HEK293 (cell line): ENCODE measurements at regions not wholly inside any gene's neighbourhood (a gene's known extent, or its start where the extent isn't known, plus 50 kb on each side); places are given as distances from the start of the nearest gene placed in this dataset.

Source experiments
- BCL6B ChIP-seq: fragments of 450-650 bp; formaldehyde crosslinking; IDR thresholded peaks from 2 replicates; pipeline ENCODE4 v1.5.1; 2017; ENCODE audit warnings: missing biosample characterization, missing genetic modification characterization
- GLI2 ChIP-seq: fragments of 450-650 bp; formaldehyde crosslinking; IDR thresholded peaks from 2 replicates; pipeline ENCODE4; 2017; ENCODE audit warnings: missing biosample characterization, missing genetic modification characterization, low read depth, borderline replicate concordance
- KLF17 ChIP-seq: fragments of 450-650 bp; formaldehyde crosslinking; IDR thresholded peaks from 2 replicates; pipeline ENCODE4 v1.5.1; 2016; ENCODE audit warnings: missing biosample characterization, missing genetic modification characterization
- KLF7 ChIP-seq: fragments of 450-650 bp; formaldehyde crosslinking; IDR thresholded peaks from 2 replicates; pipeline ENCODE4 v1.5.1; 2016; ENCODE audit warnings: missing biosample characterization, missing genetic modification characterization, borderline replicate concordance
- PATZ1 ChIP-seq: fragments of 450-650 bp; formaldehyde crosslinking; IDR thresholded peaks from 2 replicates; pipeline ENCODE4 v1.5.1; 2016; ENCODE audit warnings: missing biosample characterization, missing genetic modification characterization
- PBX3 ChIP-seq: sonication (generic); formaldehyde crosslinking; IDR thresholded peaks from 2 replicates; pipeline ENCODE4 v1.8.1; 2022; ENCODE audit warnings: mild to moderate bottlenecking, moderate library complexity, missing genetic modification reagents
- REPIN1 ChIP-seq: fragments of 450-650 bp; formaldehyde crosslinking; IDR thresholded peaks from 2 replicates; pipeline ENCODE4 v1.5.1; 2017; ENCODE audit warnings: missing biosample characterization, missing genetic modification characterization, low read depth
- SCRT2 ChIP-seq: fragments of 450-650 bp; formaldehyde crosslinking; IDR thresholded peaks from 2 replicates; pipeline ENCODE4 v1.5.1; 2016; ENCODE audit warnings: missing biosample characterization, missing genetic modification characterization
- SP7 ChIP-seq: fragments of 450-650 bp; formaldehyde crosslinking; IDR thresholded peaks from 2 replicates; pipeline ENCODE4 v1.5.1; 2016; ENCODE audit warnings: missing biosample characterization, missing genetic modification characterization
- TCF7L2 ChIP-seq: IDR thresholded peaks from 2 replicates; pipeline ENCODE4 v1.6.1; 2011; ENCODE audit warnings: low read depth, mild to moderate bottlenecking, inconsistent platforms, low read length, moderate library complexity, borderline replicate concordance
- ZBTB11 ChIP-seq: fragments of 450-650 bp; formaldehyde crosslinking; conservative IDR thresholded peaks from 2 replicates; pipeline ENCODE4 v1.5.1; 2016; ENCODE audit warnings: low read depth, missing biosample characterization, missing genetic modification characterization
- ZFHX2 ChIP-seq: fragments of 450-650 bp; formaldehyde crosslinking; conservative IDR thresholded peaks from 2 replicates; pipeline ENCODE4 v1.5.1; 2016; ENCODE audit warnings: missing biosample characterization, missing genetic modification characterization
- ZIC2 ChIP-seq: fragments of 450-650 bp; formaldehyde crosslinking; IDR thresholded peaks from 2 replicates; pipeline ENCODE4 v1.5.1; 2016; ENCODE audit warnings: missing biosample characterization, missing genetic modification characterization
- ZNF146 ChIP-seq: fragments of 450-650 bp; formaldehyde crosslinking; IDR thresholded peaks from 2 replicates; pipeline ENCODE4 v1.5.1; 2016; ENCODE audit warnings: missing biosample characterization, missing genetic modification characterization
- ZNF169 ChIP-seq: fragments of 450-650 bp; formaldehyde crosslinking; IDR thresholded peaks from 2 replicates; pipeline ENCODE4 v1.5.1; 2016; ENCODE audit warnings: missing biosample characterization, missing genetic modification characterization
- ZNF19 ChIP-seq: fragments of 450-650 bp; formaldehyde crosslinking; IDR thresholded peaks from 2 replicates; pipeline ENCODE4; 2016; ENCODE audit warnings: missing biosample characterization, missing genetic modification characterization, low read depth
- ZNF214 ChIP-seq: fragments of 450-650 bp; formaldehyde crosslinking; IDR thresholded peaks from 2 replicates; pipeline ENCODE4 v1.5.1; 2017; ENCODE audit warnings: missing biosample characterization, mild to moderate bottlenecking, missing genetic modification characterization, borderline replicate concordance
- ZNF23 ChIP-seq: fragments of 450-650 bp; formaldehyde crosslinking; IDR thresholded peaks from 2 replicates; pipeline ENCODE4 v1.5.1; 2016; ENCODE audit warnings: missing biosample characterization, missing genetic modification characterization, borderline replicate concordance
- ZNF350 ChIP-seq: fragments of 450-650 bp; formaldehyde crosslinking; IDR thresholded peaks from 2 replicates; pipeline ENCODE4 v1.5.0; 2017; ENCODE audit warnings: missing biosample characterization, mild to moderate bottlenecking, missing genetic modification characterization
- ZNF558 ChIP-seq: fragments of 450-650 bp; formaldehyde crosslinking; IDR thresholded peaks from 2 replicates; pipeline ENCODE4 v1.5.1; 2016; ENCODE audit warnings: missing biosample characterization, missing genetic modification characterization
- ZNF624 ChIP-seq: fragments of 450-650 bp; formaldehyde crosslinking; IDR thresholded peaks from 2 replicates; pipeline ENCODE4 v1.5.1; 2017; ENCODE audit warnings: missing biosample characterization, missing genetic modification characterization
- ZNF639 ChIP-seq: fragments of 450-650 bp; formaldehyde crosslinking; IDR thresholded peaks from 2 replicates; pipeline ENCODE4 v1.5.1; 2016; ENCODE audit warnings: missing biosample characterization, missing genetic modification characterization
- ZNF654 ChIP-seq: fragments of 450-650 bp; formaldehyde crosslinking; IDR thresholded peaks from 2 replicates; pipeline ENCODE4 v1.5.1; 2016; ENCODE audit warnings: low read depth, missing biosample characterization, missing genetic modification characterization
- ZNF670 ChIP-seq: fragments of 450-650 bp; formaldehyde crosslinking; IDR thresholded peaks from 2 replicates; pipeline ENCODE4 v1.5.1; 2016; ENCODE audit warnings: missing biosample characterization, missing genetic modification characterization, low read depth
- ZNF777 ChIP-seq: fragments of 450-650 bp; formaldehyde crosslinking; IDR thresholded peaks from 2 replicates; pipeline ENCODE4 v1.5.1; 2017; ENCODE audit warnings: missing biosample characterization, missing genetic modification characterization, borderline replicate concordance
- ZSCAN30 ChIP-seq: fragments of 450-650 bp; IDR thresholded peaks from 2 replicates; pipeline ENCODE4 v1.5.1; 2018; ENCODE audit warnings: missing biosample characterization, mild to moderate bottlenecking, missing genetic modification characterization, moderate library complexity
- ZSCAN5A ChIP-seq: fragments of 450-650 bp; formaldehyde crosslinking; IDR thresholded peaks from 2 replicates; pipeline ENCODE4 v1.5.1; 2016; ENCODE audit warnings: missing biosample characterization, missing genetic modification characterization

GRCh38 chr21:31559368-31560119 is 99.9 kb upstream of the SOD1 start (continued):
- TF ChIP-seq ZSCAN5A (tag by site-specific recombination) (peak; percentile 66; the same call in 1 of the 2 replicates), ZFHX2 (peak; percentile 41), REPIN1 (tag by site-specific recombination) (0 out of 2 replicates have a peak, but pooled peaks have one; percentile 24), TCF7L2 (no peak), SP7 (tag by site-specific recombination) (peak; percentile 81), ZIC2 (tag by site-specific recombination) (peak; percentile 81), ZNF350 (peak; percentile 87), ZNF558 (peak; percentile 41; the same call in 1 of the 2 replicates), PBX3 (CRISPR knock-in tag) (peak; percentile 98), ZNF624 (0 out of 2 replicates have a peak, but pooled peaks have one; percentile 48), ZNF654 (tag by site-specific recombination) (no peak), ZBTB11 (tag by site-specific recombination) (no peak), ZNF19 (tag by site-specific recombination) (no peak), ZSCAN30 (no peak), PATZ1 (tag by site-specific recombination) (peak; percentile 96), KLF7 (tag by site-specific recombination) (no peak), ZNF146 (tag by site-specific recombination) (0 out of 2 replicates have a peak, but pooled peaks have one; percentile 4), ZNF670 (tag by site-specific recombination) (no peak), ZNF214 (tag by site-specific recombination) (no peak), ZNF23 (tag by site-specific recombination) (no peak), BCL6B (tag by site-specific recombination) (no peak), ZNF169 (tag by site-specific recombination) (0 out of 2 replicates have a peak, but pooled peaks have one; percentile 11), GLI2 (tag by site-specific recombination) (no peak), ZNF777 (tag by site-specific recombination) (no peak), ZNF639 (tag by site-specific recombination) (peak; percentile 88), SCRT2 (tag by site-specific recombination) (no peak), KLF17 (tag by site-specific recombination) (peak; percentile 74)
